Activated CD4-positive, alpha-beta T cell treated with anti-CD3 and anti-CD28 coated beads, Interleukin-2, Interleukin-4, amounts not matched to agents 100 ng/mL and 50 ng/mL, durations not matched to agents 16 hours and 8 hours (primary cell): ENCODE measurements at regions not wholly inside any gene's neighbourhood (a gene's known extent, or its start where the extent isn't known, plus 50 kb on each side); places are given as distances from the start of the nearest gene placed in this dataset.
"Not testable (repeated sequence)": the region's sequence is repeated elsewhere in the genome, so short reads cannot be mapped to it uniquely, and the experiment has no call there.

ENCODE experiments used
- DNase-seq: peaks from one replicate; pipeline ENCODE4 v3.0.0-alpha.2; 2020; ENCODE audit warnings: low spot score

DNA sequence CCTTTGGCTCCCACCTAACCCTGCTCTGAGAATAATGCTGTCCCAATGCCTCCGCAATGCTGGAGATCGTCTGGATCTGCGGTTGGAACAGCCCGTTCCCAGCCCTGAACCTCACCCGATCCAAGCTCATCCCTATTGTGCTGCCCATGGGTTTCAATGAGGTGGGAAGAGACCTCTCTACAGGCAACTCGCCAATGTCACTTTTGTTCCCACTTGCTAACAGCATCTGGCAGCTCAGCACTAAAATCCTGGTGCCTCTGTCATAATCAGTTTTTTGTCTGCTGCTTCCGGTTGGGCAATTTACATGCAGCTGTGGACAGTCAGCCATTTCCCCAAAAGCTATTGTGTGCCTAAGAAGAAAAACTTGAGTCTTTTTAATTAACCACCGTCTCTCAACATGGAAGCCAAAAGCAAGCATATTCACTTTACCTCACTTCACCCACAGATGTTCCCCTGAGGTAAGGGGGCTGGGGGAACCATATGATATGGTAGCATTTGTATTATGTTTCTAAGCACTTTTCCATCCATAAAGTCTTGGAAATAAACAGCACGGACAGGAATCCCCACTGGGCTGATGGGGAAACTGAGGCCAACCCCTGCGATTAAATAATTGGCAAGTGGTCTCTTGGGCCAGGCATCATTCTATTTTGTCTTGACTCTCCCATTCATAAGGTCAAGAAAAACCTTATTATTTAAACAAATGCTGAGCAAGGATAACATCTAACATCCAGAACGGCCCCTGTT is 159.2 kb upstream of the CDH5 start:
- no peak for DNase-seq

- DNase-seq = no peak
These were observed 160.1 kb upstream of the CDH5 start for GRCh38 chr16:66206363-66206762.

DNA sequence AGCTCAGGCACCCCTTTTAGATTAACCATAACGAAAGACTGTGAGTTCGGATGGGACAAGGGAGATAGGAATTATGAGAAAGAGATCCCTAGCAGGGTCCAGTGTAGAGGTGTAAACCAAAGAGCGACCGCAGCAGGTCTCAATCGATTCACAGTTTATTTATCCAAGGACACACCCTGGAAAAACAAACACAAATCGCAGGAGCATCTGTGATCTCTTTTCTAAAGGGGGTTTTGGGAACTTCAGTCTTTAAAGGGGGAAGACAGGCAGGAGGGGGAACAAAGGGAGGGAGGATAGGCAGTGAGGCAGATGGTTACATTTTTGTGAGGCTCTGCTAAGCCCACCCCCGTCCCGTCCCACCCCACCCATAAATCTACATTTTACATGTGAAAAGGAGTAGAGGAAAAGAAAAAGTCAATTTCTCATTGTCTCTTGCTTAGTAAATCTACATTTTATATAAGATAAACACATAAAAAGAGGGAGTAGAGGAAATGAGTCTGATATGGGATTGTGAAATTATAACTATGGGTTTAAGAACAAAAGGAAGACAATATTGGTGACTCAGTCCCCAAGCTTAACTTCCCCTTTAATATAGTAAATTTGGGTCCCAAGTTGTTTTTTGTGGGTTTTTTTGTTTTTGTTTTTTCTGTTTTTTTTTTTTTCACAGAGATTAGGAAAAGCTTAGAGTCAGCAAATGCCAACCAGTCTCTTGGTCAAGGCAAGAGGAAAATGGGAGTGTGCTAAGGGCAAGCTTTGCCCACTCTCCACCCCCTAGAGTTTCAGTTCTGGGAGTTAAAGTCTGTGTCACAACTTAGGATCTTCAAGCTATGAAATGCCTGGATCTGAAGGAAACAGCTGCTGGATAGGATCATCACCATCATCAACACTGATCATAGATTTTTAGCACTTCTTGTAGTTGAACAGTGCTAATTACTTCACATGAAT is 160.9 kb upstream of the CDH5 start:
- DNase-seq = no peak

DNA sequence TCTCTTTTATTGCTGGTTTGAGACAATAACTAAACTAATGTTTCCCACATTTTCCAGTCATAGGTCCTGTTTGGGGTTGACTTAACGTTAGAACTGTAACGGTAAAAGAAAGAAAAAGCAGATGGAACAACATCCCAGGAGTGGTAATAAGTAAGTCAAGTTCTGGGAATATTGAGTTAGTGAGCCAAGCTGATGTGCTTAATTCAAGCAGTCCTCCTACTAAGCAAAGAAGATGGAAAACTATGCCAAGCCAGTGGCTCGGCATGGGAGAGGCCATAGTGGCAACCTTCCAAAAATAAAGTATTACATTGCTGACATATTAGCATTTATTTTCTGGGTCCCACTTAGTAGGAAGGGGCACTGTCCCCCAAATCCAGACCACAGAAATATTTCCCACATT is 161.7 kb upstream of the CDH5 start:
- DNase-seq = no peak

GRCh38 chr16:66203476-66203875 is 163.0 kb upstream of the CDH5 start:
- no peak for DNase-seq

GRCh38 chr16:66199189-66199588 is 167.3 kb upstream of the CDH5 start:
- DNase-seq = no peak

DNA sequence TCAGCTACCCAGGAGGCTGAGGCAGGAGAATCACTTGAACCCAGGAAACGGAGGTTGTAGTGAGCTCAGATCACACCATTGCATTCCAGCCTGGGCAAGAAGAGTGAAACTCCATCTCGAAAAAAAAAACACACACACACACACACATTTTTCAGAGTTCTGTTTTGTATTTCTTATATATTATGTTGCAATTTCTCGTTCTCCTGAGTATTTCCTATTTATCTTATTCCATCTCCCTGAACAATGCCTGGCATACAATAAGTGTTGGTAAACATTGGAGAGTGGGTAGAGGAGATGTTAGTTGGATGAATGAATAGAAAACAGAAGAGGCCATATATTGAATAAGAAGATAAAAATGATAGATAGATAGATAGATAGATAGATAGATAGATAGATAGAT is 167.8 kb upstream of the CDH5 start:
- DNase-seq = no peak

DNA sequence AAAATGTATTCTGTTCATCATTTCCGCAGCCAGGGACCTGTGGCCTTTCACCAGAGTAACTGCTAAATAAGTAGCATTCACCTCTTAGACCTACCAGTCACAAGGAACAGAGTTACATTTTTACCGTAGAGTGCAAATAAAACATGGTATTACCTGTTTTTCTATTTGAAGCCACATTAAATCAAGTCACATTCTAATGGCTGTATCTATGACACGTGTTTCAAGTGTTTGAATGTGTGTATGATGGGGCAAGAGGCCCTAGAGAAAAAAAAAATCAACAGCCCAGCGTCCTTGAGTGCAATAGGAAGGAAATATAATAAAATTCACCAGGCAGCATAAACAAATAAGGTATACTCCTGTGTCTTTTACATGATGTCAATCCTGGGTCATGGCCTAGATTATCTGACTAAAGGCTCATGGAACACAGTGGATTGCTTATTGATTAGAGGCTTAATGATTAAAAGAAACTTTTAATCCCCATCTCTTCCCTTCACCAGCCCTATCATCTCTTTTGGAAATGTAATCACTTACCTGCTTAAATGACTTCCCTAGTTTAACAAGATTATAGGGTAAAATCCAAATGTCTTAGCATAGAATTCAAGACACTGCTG is 168.7 kb upstream of the CDH5 start:
- DNase-seq = no peak

DNA sequence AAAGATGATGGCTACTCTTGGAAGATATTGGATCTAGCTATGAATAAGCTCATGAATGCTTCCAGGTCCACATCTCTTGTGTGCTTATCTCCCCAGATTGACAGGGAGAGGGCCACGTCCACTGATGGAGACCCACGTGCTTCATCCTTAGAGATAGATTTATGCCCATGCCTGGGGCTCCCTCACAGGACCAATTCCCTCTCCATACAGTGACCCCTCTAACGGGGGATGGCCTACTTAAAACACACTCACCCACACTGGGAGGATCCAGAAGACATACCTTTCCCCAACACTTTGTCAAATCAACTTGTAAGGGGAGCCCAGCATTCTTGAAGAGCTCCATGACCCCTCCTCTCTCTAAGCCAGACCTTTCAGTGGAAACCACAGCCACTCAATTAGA is 169.7 kb upstream of the CDH5 start:
- DNase-seq = no peak

GRCh38 chr16:66194866-66195265 is 171.6 kb upstream of the CDH5 start:
- DNase-seq = no peak

DNA sequence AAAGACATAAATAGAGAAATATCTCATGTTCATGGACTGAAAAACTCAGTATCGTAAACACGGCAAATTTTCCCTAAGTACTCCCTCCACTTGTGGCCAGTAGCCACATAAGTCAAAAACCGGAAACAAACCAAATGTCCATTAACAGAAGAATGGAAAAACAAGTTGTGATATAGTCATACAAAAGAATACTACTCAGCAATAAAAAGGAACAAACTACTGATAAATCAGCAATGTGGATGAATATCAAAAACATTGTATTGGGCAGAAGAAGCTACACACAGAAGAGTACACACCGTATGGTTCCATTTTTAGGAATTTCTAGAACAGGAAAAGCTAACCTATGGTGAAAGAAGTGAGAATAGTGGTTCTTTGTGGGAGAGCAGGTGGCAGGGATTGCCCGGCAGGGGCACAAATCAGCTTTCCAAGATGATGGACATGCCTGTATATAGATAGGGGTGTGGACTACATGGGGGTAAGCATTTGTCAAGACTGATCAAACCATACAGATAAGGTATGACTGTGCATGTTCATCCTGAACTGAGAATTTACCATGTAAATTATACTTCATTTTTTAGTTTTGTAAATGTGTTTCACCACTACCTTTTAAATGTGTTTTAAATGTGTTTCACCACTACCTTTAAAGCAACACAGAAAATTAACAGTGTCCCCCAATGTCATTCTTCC is 172.8 kb upstream of the CDH5 start:
- DNase-seq = no peak

- no peak for DNase-seq
These were observed 176.1 kb upstream of the CDH5 start for GRCh38 chr16:66190411-66190810.

GRCh38 chr16:66189951-66190350 is 176.5 kb upstream of the CDH5 start:
- DNase-seq = no peak

DNA sequence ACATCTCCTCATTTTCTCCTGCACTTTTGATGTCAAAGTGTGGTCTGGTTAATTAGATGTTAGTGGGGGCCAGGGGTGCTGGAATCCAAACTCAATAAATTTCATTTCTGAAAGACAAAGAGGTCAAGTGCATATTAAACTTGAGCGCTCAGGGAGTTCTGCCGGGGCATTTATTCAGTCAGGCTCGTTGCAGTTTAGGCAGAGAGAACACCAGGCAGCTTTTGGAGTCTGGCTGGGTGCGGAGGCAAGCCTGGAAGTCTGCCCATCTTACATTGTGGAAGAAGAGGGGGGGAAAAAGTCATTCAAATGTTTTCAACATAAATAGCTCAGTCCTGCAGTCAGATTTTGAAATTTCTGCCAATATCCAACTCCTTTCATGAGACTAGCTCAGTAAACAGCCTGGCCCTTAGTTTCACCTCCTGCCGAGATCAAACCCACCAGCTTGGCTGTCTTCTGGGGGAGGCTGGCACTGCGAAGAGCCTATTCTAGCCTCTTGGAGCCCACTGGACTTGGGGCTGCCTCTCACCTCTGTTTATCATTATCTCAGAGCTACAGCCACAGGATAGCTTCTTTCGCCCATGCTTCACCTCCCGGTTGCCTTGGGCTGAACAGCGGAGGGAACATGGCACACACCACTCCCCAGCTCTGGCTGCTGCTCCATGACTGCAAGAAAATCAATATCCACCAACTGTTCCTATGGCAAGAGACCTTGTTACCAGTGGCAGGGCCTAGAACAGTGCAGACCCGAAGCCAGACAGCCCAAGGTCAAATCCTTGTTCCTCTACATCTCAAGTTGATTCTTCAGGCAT is 177.4 kb upstream of the CDH5 start:
- DNase-seq = no peak

GRCh38 chr16:66186251-66186785 is 180.2 kb upstream of the CDH5 start:
- DNase-seq = no peak

DNA sequence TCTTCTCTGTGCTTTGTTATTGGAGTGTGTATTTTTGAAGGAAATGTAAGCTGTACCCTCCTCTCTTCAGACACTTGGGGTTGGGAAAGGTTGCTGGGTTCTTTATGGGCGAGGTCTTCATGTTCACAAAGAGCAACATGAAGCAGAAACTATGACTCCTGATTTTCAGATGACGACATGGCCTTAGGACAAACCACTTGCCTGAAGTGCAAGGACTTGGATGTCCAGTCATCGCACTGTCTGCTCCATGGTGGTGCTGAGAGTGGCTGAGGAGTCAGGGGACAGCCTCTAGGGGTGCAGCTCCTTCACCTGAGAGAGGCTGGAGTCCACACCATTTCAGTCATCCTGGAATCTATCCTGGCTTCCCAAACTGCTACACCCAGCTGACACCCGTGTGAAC is 183.9 kb upstream of the CDH5 start:
- DNase-seq = no peak

- no peak for DNase-seq
These were observed 189.8 kb upstream of the CDH5 start for GRCh38 chr16:66176731-66177130.

DNA sequence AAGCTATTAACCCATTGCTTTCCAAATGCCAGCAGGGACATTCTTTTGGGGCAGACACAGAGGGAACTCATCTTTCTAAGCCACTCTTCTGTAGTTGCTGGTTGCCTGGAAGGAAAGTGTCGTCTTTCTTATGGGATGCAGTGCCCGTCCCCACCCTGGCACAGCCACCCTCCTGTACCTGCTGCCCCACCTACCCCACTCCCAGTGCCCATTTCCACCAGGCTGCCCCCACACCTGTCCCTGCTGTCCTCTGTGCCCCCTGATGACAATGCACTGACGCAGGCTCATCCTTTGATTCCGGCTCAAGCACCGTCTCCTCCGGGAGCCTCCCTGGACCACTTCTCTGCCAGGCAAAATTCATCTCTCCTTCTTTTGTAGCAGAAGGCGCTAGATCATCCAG is 190.4 kb upstream of the CDH5 start:
- no peak for DNase-seq

GRCh38 chr16:66175636-66176035 is 190.9 kb upstream of the CDH5 start:
- DNase-seq = no peak

DNA sequence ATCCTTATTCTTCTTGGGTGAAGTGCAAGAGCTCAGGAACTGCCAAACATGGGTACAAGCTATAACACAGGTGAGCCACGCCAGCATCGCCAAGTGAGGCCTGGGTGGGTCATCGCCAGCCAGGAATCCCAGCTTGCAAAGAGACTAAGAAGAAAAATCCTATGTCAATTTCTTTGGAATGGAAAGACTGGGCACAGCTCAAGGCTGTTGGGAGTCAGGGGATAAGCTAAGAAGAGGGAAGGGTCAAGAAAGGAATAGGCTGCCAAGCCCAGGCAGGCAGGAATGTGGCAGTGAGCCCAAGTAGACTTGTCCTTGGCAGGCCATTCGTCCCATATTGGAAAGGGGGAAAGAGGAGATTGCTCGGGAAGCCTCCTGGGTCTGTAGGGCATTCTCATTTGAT is 191.4 kb upstream of the CDH5 start:
- DNase-seq = no peak

GRCh38 chr16:66173796-66174195 is 192.7 kb upstream of the CDH5 start:
- not testable (repeated sequence) for DNase-seq
